ENCODE measurements at regions not wholly inside any gene's neighbourhood (a gene's known extent, or its start where the extent isn't known, plus 50 kb on each side); places are given as distances from the start of the nearest gene placed in this dataset.

GRCh38 chr6:14036911-14037310 lies 80.7 kb upstream of the CD83 start:
- TF ChIP-seq MXI1 (IDR thresholded peaks at IDR 0.05; ENCODE audit: low read depth, low read length) (no peak), CTCF (IDR thresholded peaks at IDR 0.05) (no peak), NFIC (IDR thresholded peaks at IDR 0.05; ENCODE audit: borderline replicate concordance) (no peak), SIN3A (IDR thresholded peaks at IDR 0.05; ENCODE audit: borderline replicate concordance, low read depth, low read length) (no peak), TEAD4 (IDR thresholded peaks at IDR 0.05; ENCODE audit: borderline replicate concordance, insufficient read depth) (no peak), EZH2phosphoT487 (IDR thresholded peaks at IDR 0.05; ENCODE audit: borderline replicate concordance, low read depth) (no peak), RAD21 (IDR thresholded peaks at IDR 0.05; ENCODE audit: low read length) (no peak), EP300 (IDR thresholded peaks at IDR 0.05; ENCODE audit: borderline replicate concordance in 1 of 2, low read depth in 1 of 2, low read length in 1 of 2) (no peak), SMC3 (IDR thresholded peaks at IDR 0.05; ENCODE audit: low read depth, low read length) (no peak), USF2 (IDR thresholded peaks at IDR 0.05; ENCODE audit: borderline replicate concordance, low read depth, low read length) (no peak), YY1 (IDR thresholded peaks at IDR 0.05; ENCODE audit: low read depth) (no peak), GATA2 (CRISPR knock-in tag; IDR thresholded peaks at IDR 0.05) (no peak), REST (IDR thresholded peaks at IDR 0.05; ENCODE audit: low read depth, low read length) (no peak), MAX (IDR thresholded peaks at IDR 0.05; ENCODE audit: low read depth) (no peak)
